ENCODE measurements at regions not wholly inside any gene's neighbourhood (a gene's known extent, or its start where the extent isn't known, plus 50 kb on each side); places are given as distances from the start of the nearest gene placed in this dataset.

DNA sequence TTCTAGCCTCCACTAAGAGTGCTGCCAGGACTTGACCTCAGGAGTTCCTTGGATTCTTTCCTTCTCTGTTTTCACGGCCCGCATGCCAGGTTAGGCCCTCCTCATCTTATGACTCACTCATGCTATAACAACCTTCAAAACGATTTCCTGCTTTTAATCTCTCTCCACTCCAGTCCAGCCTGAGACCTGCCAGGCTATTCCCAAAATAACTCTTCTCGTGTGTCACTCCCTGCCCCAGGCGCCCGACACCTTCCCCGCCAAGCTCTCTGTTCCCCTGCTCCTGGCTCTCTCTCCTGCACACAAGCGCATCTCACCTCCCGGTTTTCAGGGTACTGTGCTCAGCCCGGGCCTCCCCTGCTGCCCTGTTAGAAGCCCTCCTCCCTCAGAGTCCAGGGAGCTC lies 64.1 kb upstream of the RPS6KA2 start:
- Histone ChIP-seq H3K4me3 (ENCODE audit: insufficient read depth, low read depth, low read length) (no peak overlapping the region), H3K27me3 (ENCODE audit: control insufficient read depth, insufficient read depth, low read length) (no peaks in the 10 kb centered on the region), H3K36me3 (replicated peaks; ENCODE audit: control insufficient read depth, insufficient read depth, low read length) (no peaks in the 10 kb centered on the region)
- no peak for DNase-seq

DNA sequence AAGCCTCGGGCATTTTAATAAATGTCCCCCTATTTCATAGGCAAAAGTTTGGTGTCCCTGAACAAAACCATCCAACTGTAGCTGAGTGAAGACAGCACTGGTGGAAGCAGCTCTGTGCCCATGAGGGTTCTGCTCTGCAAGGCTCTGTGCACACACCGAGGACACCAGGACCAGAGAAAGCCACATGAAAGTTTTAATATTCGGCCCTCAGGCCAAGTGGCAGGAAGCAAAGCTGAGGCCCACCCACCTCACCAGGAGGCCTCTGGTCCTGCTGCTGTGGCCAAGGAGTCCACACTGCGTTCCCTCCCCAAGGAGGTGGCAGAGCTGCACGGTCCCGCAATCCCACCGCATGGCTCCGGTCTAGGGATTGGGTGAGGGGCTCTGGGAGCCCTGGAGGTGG lies 62.6 kb upstream of the RPS6KA2 start:
- H3K27me3 ChIP-seq (ENCODE audit: control insufficient read depth, insufficient read depth, low read length), result no peaks in the 10 kb centered on the region
- no peak for DNase-seq
- H3K4me3 ChIP-seq (ENCODE audit: insufficient read depth, low read depth, low read length), result no peak overlapping the region
- H3K36me3 ChIP-seq (replicated peaks; ENCODE audit: control insufficient read depth, insufficient read depth, low read length), result no peaks in the 10 kb centered on the region

- no peaks in the 10 kb centered on the region for H3K36me3 ChIP-seq (replicated peaks; ENCODE audit: control insufficient read depth, insufficient read depth, low read length)
- peak; percentile 62 for DNase-seq
- no peak overlapping the region for H3K4me3 ChIP-seq (ENCODE audit: insufficient read depth, low read depth, low read length)
- no peaks in the 10 kb centered on the region for H3K27me3 ChIP-seq (ENCODE audit: control insufficient read depth, insufficient read depth, low read length)
Observed at GRCh38 chr6:166688901-166689300, 61.9 kb upstream of the RPS6KA2 start.

- Histone ChIP-seq H3K27me3 (ENCODE audit: control insufficient read depth, insufficient read depth, low read length) (no peaks in the 10 kb centered on the region), H3K4me3 (ENCODE audit: insufficient read depth, low read depth, low read length) (no peak overlapping the region), H3K36me3 (replicated peaks; ENCODE audit: control insufficient read depth, insufficient read depth, low read length) (no peaks in the 10 kb centered on the region)
- peak; percentile 88 for DNase-seq
Observed at GRCh38 chr6:166687879-166688205, 60.8 kb upstream of the RPS6KA2 start.

DNA sequence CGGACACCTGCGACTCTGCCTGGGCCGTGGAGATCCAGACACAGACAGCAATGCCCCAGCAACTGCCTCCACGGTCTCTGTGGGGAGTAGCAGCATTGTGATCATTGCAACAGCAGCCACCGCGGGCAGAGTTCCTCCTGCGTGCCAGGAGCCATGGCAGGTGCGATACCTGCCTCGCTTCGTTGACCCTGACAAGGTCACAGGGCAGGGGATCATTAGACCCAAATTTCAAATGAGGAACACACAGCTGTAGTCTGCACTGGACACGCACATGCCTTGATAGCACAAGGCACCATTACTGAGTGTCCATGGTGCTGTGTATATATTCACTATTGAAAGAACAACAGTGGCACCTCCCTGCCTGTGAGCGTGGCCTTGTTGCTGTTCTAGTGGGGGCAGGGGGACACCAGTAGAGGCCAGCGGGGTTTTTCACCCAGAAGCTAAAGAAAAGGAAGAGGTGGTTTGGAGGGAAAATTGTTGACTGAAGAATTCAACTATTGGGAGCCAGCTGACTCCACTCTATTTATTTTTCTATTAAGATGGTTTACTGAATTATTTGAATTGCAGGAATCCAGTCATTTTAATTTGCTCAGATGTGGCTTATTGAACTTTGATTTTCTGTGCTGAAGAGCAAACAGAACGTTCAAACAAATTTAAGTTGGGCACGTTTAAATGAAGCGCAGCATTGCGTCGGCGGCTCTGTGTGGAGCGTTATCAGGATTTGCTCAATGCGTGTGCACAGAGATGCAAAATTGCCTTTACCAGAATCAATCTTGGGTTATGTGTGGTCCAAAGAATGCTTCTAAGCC lies 60.2 kb upstream of the RPS6KA2 start:
- no peak overlapping the region for H3K4me3 ChIP-seq (ENCODE audit: insufficient read depth, low read depth, low read length)
- H3K36me3 ChIP-seq (replicated peaks; ENCODE audit: control insufficient read depth, insufficient read depth, low read length), result no peaks in the 10 kb centered on the region
- H3K27me3 ChIP-seq (ENCODE audit: control insufficient read depth, insufficient read depth, low read length), result no peaks in the 10 kb centered on the region
- DNase-seq, result no peak

DNA sequence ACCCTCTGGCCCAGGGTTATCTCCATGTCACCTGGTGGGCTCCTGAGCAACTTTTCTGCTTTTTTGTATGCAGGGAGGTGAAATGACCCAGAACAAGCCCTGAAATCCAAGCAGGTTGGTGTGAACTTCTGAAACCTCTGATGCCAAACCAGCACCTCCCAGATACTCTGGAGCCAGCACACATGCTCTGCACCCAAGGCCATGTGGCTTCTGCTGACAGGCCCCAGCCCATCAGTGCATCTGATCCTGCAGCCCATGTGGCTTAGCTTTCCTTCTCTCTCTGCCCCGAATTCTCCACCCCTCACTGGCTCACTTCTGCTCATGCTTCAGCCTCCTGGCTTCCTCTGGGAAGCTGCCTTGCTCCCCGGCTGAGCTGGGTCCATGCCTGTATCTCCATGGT lies 59.3 kb upstream of the RPS6KA2 start:
- Histone ChIP-seq H3K36me3 (replicated peaks; ENCODE audit: control insufficient read depth, insufficient read depth, low read length) (no peaks in the 10 kb centered on the region), H3K4me3 (ENCODE audit: insufficient read depth, low read depth, low read length) (no peak overlapping the region), H3K27me3 (ENCODE audit: control insufficient read depth, insufficient read depth, low read length) (no peaks in the 10 kb centered on the region)
- DNase-seq, result no peak

DNA sequence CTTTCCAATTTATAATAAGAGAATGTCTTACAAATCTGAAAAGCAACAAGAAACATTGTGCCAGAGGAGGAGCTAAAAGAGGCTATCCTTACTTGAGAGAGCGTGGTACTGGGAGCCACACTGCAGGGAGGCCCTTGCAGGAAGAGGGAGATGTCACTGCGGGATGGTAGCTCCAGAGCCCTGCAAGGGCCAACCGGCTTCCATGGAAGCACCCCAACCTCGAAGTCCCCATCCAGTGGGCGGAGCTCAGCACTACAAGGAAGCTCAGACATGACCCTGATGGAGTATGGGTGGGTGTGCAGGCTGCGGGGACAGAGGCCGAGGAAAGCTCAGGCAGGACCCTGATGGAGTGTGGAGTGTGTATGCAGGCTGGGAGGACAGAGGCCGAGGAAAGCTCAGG lies 57.8 kb upstream of the RPS6KA2 start:
- no peak for DNase-seq
- no peaks in the 10 kb centered on the region for H3K36me3 ChIP-seq (replicated peaks; ENCODE audit: control insufficient read depth, insufficient read depth, low read length)

GRCh38 chr6:166684170-166684569 lies 57.1 kb upstream of the RPS6KA2 start:
- DNase-seq, result no peak
- no peaks in the 10 kb centered on the region for H3K36me3 ChIP-seq (replicated peaks; ENCODE audit: control insufficient read depth, insufficient read depth, low read length)

More for the DNA sequence above, 57.8 kb upstream of the RPS6KA2 start:
- Histone ChIP-seq H3K4me3 (ENCODE audit: insufficient read depth, low read depth, low read length) (no peak overlapping the region), H3K27me3 (ENCODE audit: control insufficient read depth, insufficient read depth, low read length) (no peaks in the 10 kb centered on the region)

GRCh38 chr6:166683477-166683876 lies 56.4 kb upstream of the RPS6KA2 start:
- Histone ChIP-seq H3K36me3 (replicated peaks; ENCODE audit: control insufficient read depth, insufficient read depth, low read length) (no peaks in the 10 kb centered on the region), H3K4me3 (ENCODE audit: insufficient read depth, low read depth, low read length) (no peak overlapping the region), H3K27me3 (ENCODE audit: control insufficient read depth, insufficient read depth, low read length) (no peaks in the 10 kb centered on the region)
- DNase-seq, result no peak

More at GRCh38 chr6:166684170-166684569, 57.1 kb upstream of the RPS6KA2 start:
- Histone ChIP-seq H3K27me3 (ENCODE audit: control insufficient read depth, insufficient read depth, low read length) (no peaks in the 10 kb centered on the region), H3K4me3 (ENCODE audit: insufficient read depth, low read depth, low read length) (no peak overlapping the region)

- no peaks in the 10 kb centered on the region for H3K36me3 ChIP-seq (replicated peaks; ENCODE audit: control insufficient read depth, insufficient read depth, low read length)
- H3K4me3 ChIP-seq (ENCODE audit: insufficient read depth, low read depth, low read length), result no peak overlapping the region
- no peak for DNase-seq
- no peaks in the 10 kb centered on the region for H3K27me3 ChIP-seq (ENCODE audit: control insufficient read depth, insufficient read depth, low read length)
Observed at GRCh38 chr6:166679566-166679965, 52.5 kb upstream of the RPS6KA2 start.

GRCh38 chr6:166678426-166678825 lies 51.4 kb upstream of the RPS6KA2 start:
- no peak for DNase-seq
- H3K27me3 ChIP-seq (ENCODE audit: control insufficient read depth, insufficient read depth, low read length), result no peaks in the 10 kb centered on the region
- H3K36me3 ChIP-seq (replicated peaks; ENCODE audit: control insufficient read depth, insufficient read depth, low read length), result no peaks in the 10 kb centered on the region
- no peak overlapping the region for H3K4me3 ChIP-seq (ENCODE audit: insufficient read depth, low read depth, low read length)

DNA sequence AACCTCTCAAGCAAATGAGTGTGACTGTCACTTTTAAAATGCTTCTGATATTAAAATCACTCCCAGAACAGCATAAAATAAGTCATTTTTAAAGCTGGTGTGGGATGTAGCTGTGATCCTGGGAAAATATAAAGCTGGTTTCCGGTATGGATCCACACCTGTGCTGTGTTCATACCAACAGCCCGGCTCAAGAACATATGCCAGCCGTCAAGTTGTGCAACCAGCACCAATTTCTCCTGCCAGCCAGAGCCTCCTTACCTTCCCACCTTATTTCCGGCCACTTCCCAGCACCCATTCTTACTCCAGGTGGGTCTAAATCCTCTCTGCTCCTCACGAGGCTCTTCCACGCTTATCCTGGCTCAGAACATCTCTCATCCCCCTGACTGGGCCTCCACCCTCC lies 50.9 kb upstream of the RPS6KA2 start:
- H3K4me3 ChIP-seq (ENCODE audit: insufficient read depth, low read depth, low read length), result no peak overlapping the region
- no peaks in the 10 kb centered on the region for H3K36me3 ChIP-seq (replicated peaks; ENCODE audit: control insufficient read depth, insufficient read depth, low read length)
- H3K27me3 ChIP-seq (ENCODE audit: control insufficient read depth, insufficient read depth, low read length), result no peaks in the 10 kb centered on the region
- no peak for DNase-seq
